Activated naive CD4-positive, alpha-beta T cell treated with anti-CD3 and anti-CD28 coated beads, Interleukin-2, amount 10 ng/mL, durations not matched to agents 7 days and 5 days (primary cell): ENCODE measurements at regions not wholly inside any gene's neighbourhood (a gene's known extent, or its start where the extent isn't known, plus 50 kb on each side); places are given as distances from the start of the nearest gene placed in this dataset.
"Not testable (repeated sequence)": the region's sequence is repeated elsewhere in the genome, so short reads cannot be mapped to it uniquely, and the experiment has no call there.

ENCODE experiments used
- CTCF ChIA-PET: fragments of 350-600 bp; sonication (Branson Sonifier 250); formaldehyde crosslinking; loops from one replicate; lab custom pipeline; 2021; ENCODE audit warnings: antibody characterized with exemption; lab: Charles Lee
- DNase-seq: peaks from one replicate; pipeline ENCODE4 v3.0.0-alpha.2; 2020
- H3K27ac Mint-ChIP-seq: one replicate; pipeline ENCODE4 v1.8.0; 2021; ENCODE audit warnings: mild to moderate bottlenecking, moderate library complexity, mixed read lengths
- H3K27me3 Mint-ChIP-seq: one replicate; pipeline ENCODE4 v1.8.0; 2021; ENCODE audit warnings: mild to moderate bottlenecking, mixed read lengths
- H3K36me3 Mint-ChIP-seq: one replicate; pipeline ENCODE4 v1.8.0; 2021; ENCODE audit warnings: mixed read lengths
- H3K4me1 Mint-ChIP-seq: one replicate; pipeline ENCODE4 v1.8.0; 2021; ENCODE audit warnings: mixed read lengths
- H3K4me3 Mint-ChIP-seq: one replicate; pipeline ENCODE4 v1.8.0; 2021; ENCODE audit warnings: mild to moderate bottlenecking, moderate library complexity, mixed read lengths
- H3K9me3 Mint-ChIP-seq: one replicate; pipeline ENCODE4 v1.8.0; 2021; ENCODE audit warnings: mixed read lengths

- H3K4me1 Mint-ChIP-seq, H3K9me3 Mint-ChIP-seq, H3K27ac Mint-ChIP-seq, CTCF ChIA-PET, H3K27me3 Mint-ChIP-seq, DNase-seq, H3K4me3 Mint-ChIP-seq, H3K36me3 Mint-ChIP-seq: not testable (repeated sequence)
Observed at GRCh38 chr21:9757118-9757517, 764.3 kb upstream of the TPTE start.

DNA sequence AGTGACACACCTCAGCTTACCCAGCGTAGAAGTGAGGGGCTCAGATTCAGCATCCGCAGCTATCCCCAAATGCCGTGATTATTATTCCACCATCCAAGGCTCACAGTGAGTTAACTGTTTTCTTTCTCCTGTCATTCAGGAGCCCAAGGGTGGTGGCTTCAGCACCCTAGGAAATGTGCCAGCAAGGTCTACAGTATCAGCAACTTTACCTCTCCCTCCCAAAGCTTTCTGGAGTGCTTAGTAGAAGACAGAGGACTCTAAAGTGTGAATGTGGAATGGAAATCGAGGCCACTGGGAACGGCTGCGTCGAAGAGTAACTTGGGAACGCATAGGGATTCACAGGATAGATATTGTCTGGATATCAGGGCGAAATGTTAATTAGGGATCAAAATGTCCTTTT is 763.8 kb upstream of the TPTE start:
- H3K27ac Mint-ChIP-seq, DNase-seq, H3K4me1 Mint-ChIP-seq, H3K36me3 Mint-ChIP-seq, H3K27me3 Mint-ChIP-seq, H3K9me3 Mint-ChIP-seq, H3K4me3 Mint-ChIP-seq, CTCF ChIA-PET: not testable (repeated sequence)

- H3K36me3 Mint-ChIP-seq: no peaks in the 10 kb centered on the region
- CTCF ChIA-PET: no interaction called here
- no peak overlapping the region for H3K4me3 Mint-ChIP-seq
- H3K27ac Mint-ChIP-seq: no peak overlapping the region
- H3K27me3 Mint-ChIP-seq: no peaks in the 10 kb centered on the region
- peaks cover 8% of the 10 kb centered on the region for H3K9me3 Mint-ChIP-seq
- DNase-seq: no peak
- no peaks in the 10 kb centered on the region for H3K4me1 Mint-ChIP-seq
Observed at GRCh38 chr21:9758141-9758540, 763.2 kb upstream of the TPTE start.

DNA sequence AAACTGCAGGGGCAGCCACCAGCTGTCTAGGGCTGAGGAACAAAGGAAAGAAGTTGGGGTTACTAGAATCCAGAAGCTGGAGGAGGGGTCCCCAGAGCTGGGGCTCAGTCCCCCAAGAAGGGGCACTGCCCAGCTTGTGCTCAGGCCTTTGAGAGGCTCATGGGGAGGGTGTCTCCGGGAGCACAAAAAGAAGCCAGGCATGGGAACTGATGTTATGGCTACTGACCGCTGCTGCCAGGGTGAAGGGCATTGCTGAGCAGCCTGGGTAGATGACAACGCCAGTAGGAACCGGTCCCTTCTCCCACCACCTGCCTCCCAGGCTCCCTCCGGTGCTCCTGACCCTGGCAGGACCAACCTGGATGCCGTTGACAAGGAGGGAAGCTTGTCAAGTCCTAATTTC is 762.5 kb upstream of the TPTE start:
- no peaks in the 10 kb centered on the region for H3K36me3 Mint-ChIP-seq
- no peaks in the 10 kb centered on the region for H3K4me1 Mint-ChIP-seq
- no peak overlapping the region for H3K4me3 Mint-ChIP-seq
- no peak for DNase-seq
- H3K27me3 Mint-ChIP-seq: no peaks in the 10 kb centered on the region
- peaks cover 8% of the 10 kb centered on the region for H3K9me3 Mint-ChIP-seq
- CTCF ChIA-PET: no interaction called here
- no peak overlapping the region for H3K27ac Mint-ChIP-seq

- H3K4me3 Mint-ChIP-seq: no peak overlapping the region
- no peaks in the 10 kb centered on the region for H3K36me3 Mint-ChIP-seq
- CTCF ChIA-PET: no interaction called here
- no peak for DNase-seq
- H3K27me3 Mint-ChIP-seq: no peaks in the 10 kb centered on the region
- H3K27ac Mint-ChIP-seq: no peak overlapping the region
- peaks cover 5% of the 10 kb centered on the region for H3K9me3 Mint-ChIP-seq
- no peaks in the 10 kb centered on the region for H3K4me1 Mint-ChIP-seq
Observed at GRCh38 chr21:9759972-9760371, 761.4 kb upstream of the TPTE start.

DNA sequence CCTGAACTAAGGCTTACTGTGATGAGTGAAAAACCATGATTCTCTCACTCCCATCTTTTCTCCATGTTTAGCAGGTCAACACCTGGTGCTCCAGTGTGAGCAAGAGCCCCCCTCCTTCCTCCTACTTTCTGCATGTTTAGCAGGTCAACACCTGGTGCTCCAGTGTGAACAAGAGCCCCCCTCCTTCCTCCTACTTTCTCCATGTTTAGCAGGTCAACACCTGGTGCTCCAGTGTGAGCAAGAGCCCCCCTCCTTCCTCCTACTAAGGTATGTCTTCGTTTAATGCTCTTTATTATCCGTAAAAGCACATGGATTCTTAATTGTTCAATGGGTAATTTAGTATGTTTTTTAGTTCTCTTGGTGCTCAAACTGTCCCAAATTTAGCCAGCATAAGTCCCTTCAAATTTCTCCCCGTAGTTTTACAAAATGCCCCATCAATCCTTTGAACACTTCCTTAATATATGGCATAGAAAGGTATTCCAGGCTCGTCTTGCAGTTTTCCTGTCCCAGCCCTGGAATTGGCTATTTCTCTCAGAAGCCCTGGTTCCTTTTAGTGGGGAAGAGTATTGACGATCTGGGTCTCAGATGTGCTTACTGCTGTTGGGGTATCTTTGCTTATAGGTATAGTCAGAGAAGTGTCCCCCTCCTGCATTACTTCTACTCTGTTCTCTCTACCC is 760.8 kb upstream of the TPTE start:
- Mint-ChIP-seq H3K27me3 (no peaks in the 10 kb centered on the region), H3K36me3 (no peaks in the 10 kb centered on the region), H3K27ac (no peak overlapping the region), H3K4me3 (no peak overlapping the region), H3K4me1 (no peaks in the 10 kb centered on the region), H3K9me3 (peaks cover 5% of the 10 kb centered on the region)
- no peak for DNase-seq
- CTCF ChIA-PET: no interaction called here

DNA sequence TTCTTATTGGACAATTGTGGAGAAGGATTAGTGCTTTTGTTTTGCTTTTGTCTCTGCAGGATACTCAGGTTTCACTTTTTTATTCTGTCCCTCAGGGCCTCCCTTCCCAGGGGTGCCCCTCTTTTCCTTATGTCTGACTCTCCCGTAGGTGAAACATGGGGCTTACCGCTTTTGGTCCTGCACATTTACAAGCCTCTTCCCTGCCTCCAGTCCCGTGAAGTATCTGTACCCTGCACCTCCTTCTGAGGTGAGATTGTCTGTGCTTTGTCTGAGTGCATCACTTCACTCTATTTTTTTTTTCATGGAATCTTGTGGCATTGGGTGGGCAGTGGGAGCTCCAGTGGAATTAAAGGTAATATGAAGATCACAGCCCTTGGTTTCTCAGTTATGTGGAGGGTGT is 758.1 kb upstream of the TPTE start:
- Mint-ChIP-seq H3K27me3 (no peaks in the 10 kb centered on the region), H3K36me3 (no peaks in the 10 kb centered on the region), H3K27ac (no peak overlapping the region), H3K9me3 (no peaks in the 10 kb centered on the region), H3K4me1 (no peaks in the 10 kb centered on the region), H3K4me3 (no peak overlapping the region)
- no peak for DNase-seq
- CTCF ChIA-PET: no interaction called here

- H3K9me3 Mint-ChIP-seq: no peaks in the 10 kb centered on the region
- no peaks in the 10 kb centered on the region for H3K36me3 Mint-ChIP-seq
- H3K4me1 Mint-ChIP-seq: no peaks in the 10 kb centered on the region
- no peaks in the 10 kb centered on the region for H3K27me3 Mint-ChIP-seq
- no peak overlapping the region for H3K27ac Mint-ChIP-seq
- no peak for DNase-seq
- CTCF ChIA-PET: no interaction called here
- H3K4me3 Mint-ChIP-seq: no peak overlapping the region
Observed at GRCh38 chr21:9763807-9764206, 757.6 kb upstream of the TPTE start.

DNA sequence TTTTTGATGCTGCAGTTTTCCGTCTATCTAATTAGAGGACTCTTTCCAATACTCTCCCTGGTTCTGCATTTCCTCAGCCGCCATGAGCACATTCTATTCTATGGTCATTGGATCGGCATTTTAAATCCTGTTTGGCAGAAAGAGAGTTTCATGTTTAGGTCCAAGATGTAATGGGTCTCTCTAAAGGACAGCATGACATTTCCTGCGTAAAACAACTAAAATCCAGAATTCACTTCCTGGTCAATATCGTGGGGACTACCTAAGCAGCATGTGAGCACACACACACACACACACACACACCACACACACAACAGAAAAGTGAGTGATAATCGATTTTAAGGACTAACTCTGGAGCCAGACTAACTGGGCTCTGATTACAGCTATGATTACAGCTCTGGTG is 757.1 kb upstream of the TPTE start:
- H3K36me3 Mint-ChIP-seq, H3K4me3 Mint-ChIP-seq, H3K27me3 Mint-ChIP-seq, H3K27ac Mint-ChIP-seq, H3K4me1 Mint-ChIP-seq, CTCF ChIA-PET, DNase-seq, H3K9me3 Mint-ChIP-seq: not testable (repeated sequence)

DNA sequence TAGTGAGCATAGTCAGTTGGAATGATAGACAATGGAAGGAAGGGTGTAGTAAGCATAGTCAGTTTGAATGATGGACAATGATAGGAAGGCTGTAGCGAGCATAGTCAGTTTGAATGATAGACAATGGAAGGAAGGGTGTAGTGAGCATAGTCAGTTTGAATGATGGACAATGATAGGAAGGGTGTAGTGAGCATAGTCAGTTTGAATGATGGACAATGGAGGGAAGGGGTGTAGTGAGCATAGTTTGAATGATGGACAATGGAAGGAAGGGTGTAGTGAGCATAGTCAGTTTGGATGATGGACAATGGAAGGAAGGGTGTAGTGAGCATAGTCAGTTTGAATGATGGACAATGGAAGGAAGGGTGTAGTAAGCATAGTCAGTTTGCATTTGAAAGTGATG is 755.8 kb upstream of the TPTE start:
- CTCF ChIA-PET, H3K27me3 Mint-ChIP-seq, H3K9me3 Mint-ChIP-seq, H3K4me3 Mint-ChIP-seq, H3K36me3 Mint-ChIP-seq, H3K4me1 Mint-ChIP-seq, DNase-seq, H3K27ac Mint-ChIP-seq: not testable (repeated sequence)

DNA sequence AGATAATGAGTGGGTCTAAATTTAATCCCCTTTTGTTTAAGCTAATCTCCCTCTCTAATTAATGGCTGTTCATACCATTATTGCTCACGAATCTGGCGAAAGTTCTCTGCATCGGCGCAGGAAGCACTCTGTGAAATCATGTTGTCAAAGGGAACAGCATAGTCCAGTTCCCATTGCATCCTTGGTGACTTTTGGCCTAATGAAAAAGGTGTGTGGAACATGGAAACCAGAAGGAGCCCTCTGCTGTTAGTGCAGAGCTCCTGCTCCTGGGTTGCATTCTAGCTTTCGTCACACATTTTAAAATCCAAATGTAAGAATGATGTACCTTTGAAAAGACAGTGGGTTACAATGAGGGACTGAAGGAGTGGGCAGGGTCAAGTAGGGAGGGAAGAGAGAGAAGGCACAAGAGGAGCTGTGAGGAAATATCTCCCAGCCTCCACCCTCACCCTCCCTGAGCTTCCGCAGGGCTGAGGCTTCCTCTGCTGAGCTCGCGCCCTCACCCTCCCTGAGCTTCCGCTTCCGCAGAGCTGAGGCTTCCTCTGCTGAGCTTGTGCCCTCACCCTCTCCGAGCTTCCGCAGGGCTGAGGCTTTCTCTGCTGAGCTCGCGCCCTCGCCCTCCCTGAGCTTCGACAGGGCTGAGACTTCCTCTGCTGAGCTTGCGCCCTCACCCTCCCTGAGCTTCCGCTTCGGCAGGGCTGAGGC is 754.3 kb upstream of the TPTE start:
- DNase-seq, CTCF ChIA-PET, H3K27me3 Mint-ChIP-seq, H3K4me3 Mint-ChIP-seq, H3K36me3 Mint-ChIP-seq, H3K4me1 Mint-ChIP-seq, H3K9me3 Mint-ChIP-seq, H3K27ac Mint-ChIP-seq: not testable (repeated sequence)

- no peak for DNase-seq
- Mint-ChIP-seq H3K27me3 (no peaks in the 10 kb centered on the region), H3K4me3 (no peak overlapping the region), H3K4me1 (no peaks in the 10 kb centered on the region), H3K27ac (no peak overlapping the region), H3K36me3 (no peaks in the 10 kb centered on the region), H3K9me3 (no peaks in the 10 kb centered on the region)
- CTCF ChIA-PET: no interaction called here
Observed at GRCh38 chr21:9767592-9768375, 753.6 kb upstream of the TPTE start.

DNA sequence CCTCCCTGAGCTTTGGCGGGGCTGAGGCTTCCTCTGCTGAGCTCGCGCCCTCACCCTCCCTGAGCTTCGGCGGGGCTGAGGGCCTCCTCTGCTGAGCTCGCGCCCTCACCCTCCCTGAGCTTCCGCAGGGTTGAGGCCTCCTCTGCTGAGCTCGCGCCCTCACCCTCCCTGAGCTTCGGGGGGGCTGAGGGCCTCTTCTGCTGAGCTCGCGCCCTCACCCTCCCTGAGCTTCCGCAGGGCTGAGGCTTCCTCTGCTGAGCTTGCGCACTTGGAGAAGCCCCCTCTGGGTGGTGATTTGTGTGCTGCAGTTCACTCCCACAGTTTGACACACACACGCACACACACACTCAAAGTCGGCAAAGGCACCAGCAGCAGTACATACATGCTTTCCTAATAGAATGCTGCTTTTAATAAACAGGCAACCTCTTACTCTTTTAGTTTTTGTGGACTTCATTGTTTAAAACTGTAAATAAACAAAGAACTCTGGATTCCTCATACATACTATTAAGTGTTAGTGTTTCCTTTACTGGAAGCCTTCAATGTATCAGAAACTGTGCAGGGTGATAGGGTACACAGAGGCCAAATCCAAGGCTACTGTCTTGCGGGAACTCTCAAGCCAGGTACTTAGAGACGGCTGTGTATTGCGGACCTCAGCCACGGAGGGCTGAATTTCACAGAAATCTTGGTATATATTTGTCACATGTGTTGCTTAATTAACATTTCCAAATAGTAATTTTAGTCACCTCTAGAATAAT is 752.8 kb upstream of the TPTE start:
- H3K36me3 Mint-ChIP-seq, H3K4me1 Mint-ChIP-seq, DNase-seq, H3K27me3 Mint-ChIP-seq, H3K27ac Mint-ChIP-seq, CTCF ChIA-PET, H3K4me3 Mint-ChIP-seq, H3K9me3 Mint-ChIP-seq: not testable (repeated sequence)

GRCh38 chr21:9769131-9769498 is 752.3 kb upstream of the TPTE start:
- DNase-seq, H3K4me3 Mint-ChIP-seq, H3K36me3 Mint-ChIP-seq, CTCF ChIA-PET, H3K27me3 Mint-ChIP-seq, H3K9me3 Mint-ChIP-seq, H3K27ac Mint-ChIP-seq, H3K4me1 Mint-ChIP-seq: not testable (repeated sequence)
